ENCODE measurements at regions not wholly inside any gene's neighbourhood (a gene's known extent, or its start where the extent isn't known, plus 50 kb on each side); places are given as distances from the start of the nearest gene placed in this dataset.

- Mint-ChIP-seq H3K4me1 (ENCODE audit: low read depth) (peaks cover 66% of the 10 kb centered on the region), H3K9me3 (peaks cover 4% of the 10 kb centered on the region; the same call in 1 of the 2 replicates), H3K4me3 (no peak overlapping the region), H3K36me3 (ENCODE audit: low read depth) (no peaks in the 10 kb centered on the region), H3K27me3 (ENCODE audit: insufficient read depth) (no peaks in the 10 kb centered on the region; the same call in 1 of the 2 replicates), H3K27ac (no peak overlapping the region)
- no peak for DNase-seq
- TF ChIP-seq CTCF (IDR thresholded peaks at IDR 0.05): no peak
Measured at GRCh38 chr7:17560516-17560915, 262.1 kb downstream of the AHR start.

- Mint-ChIP-seq H3K27me3 (ENCODE audit: insufficient read depth) (no peaks in the 10 kb centered on the region; the same call in 1 of the 2 replicates), H3K4me3 (no peak overlapping the region), H3K27ac (no peak overlapping the region), H3K36me3 (ENCODE audit: low read depth) (no peaks in the 10 kb centered on the region), H3K4me1 (ENCODE audit: low read depth) (peaks cover 68% of the 10 kb centered on the region), H3K9me3 (peaks cover 4% of the 10 kb centered on the region; the same call in 1 of the 2 replicates)
- TF ChIP-seq CTCF (IDR thresholded peaks at IDR 0.05): no peak
- no peak for DNase-seq
Measured at GRCh38 chr7:17560966-17561365, 262.5 kb downstream of the AHR start.

GRCh38 chr7:17564678-17565212 is 266.3 kb downstream of the AHR start:
- TF ChIP-seq CTCF (IDR thresholded peaks at IDR 0.05): no peak
- peaks cover 22% of the 10 kb centered on the region for H3K36me3 Mint-ChIP-seq (ENCODE audit: low read depth)
- no peaks in the 10 kb centered on the region; the same call in 1 of the 2 replicates for H3K27me3 Mint-ChIP-seq (ENCODE audit: insufficient read depth)
- peaks cover 34% of the 10 kb centered on the region for H3K9me3 Mint-ChIP-seq
- H3K4me1 Mint-ChIP-seq (ENCODE audit: low read depth): peaks cover 31% of the 10 kb centered on the region
- peak overlapping the region; percentile 37 for H3K27ac Mint-ChIP-seq
- H3K4me3 Mint-ChIP-seq: peak overlapping the region; percentile 26; the same call in 1 of the 2 replicates
- DNase-seq: peak; percentile 69

- Mint-ChIP-seq H3K27ac (peak overlapping the region; percentile 9; the same call in 1 of the 2 replicates), H3K36me3 (ENCODE audit: low read depth) (peaks cover 28% of the 10 kb centered on the region), H3K27me3 (ENCODE audit: insufficient read depth) (no peaks in the 10 kb centered on the region; the same call in 1 of the 2 replicates), H3K4me3 (peak overlapping the region; percentile 11; the same call in 1 of the 2 replicates), H3K4me1 (ENCODE audit: low read depth) (peaks cover 36% of the 10 kb centered on the region), H3K9me3 (peaks cover 29% of the 10 kb centered on the region)
- no peak for TF ChIP-seq CTCF (IDR thresholded peaks at IDR 0.05)
- DNase-seq: peak; percentile 74
Measured at GRCh38 chr7:17580141-17580540, 281.7 kb downstream of the AHR start.

- Mint-ChIP-seq H3K27me3 (ENCODE audit: insufficient read depth) (no peaks in the 10 kb centered on the region; the same call in 1 of the 2 replicates), H3K4me3 (no peak overlapping the region), H3K4me1 (ENCODE audit: low read depth) (peaks cover 36% of the 10 kb centered on the region), H3K9me3 (peaks cover 29% of the 10 kb centered on the region), H3K27ac (no peak overlapping the region), H3K36me3 (ENCODE audit: low read depth) (peaks cover 28% of the 10 kb centered on the region)
- DNase-seq: no peak
- no peak for TF ChIP-seq CTCF (IDR thresholded peaks at IDR 0.05)
Measured at GRCh38 chr7:17580856-17581255, 282.4 kb downstream of the AHR start.

All from HFFc6 (cell line).